GM18870 (cell line): ENCODE measurements at regions not wholly inside any gene's neighbourhood (a gene's known extent, or its start where the extent isn't known, plus 50 kb on each side); places are given as distances from the start of the nearest gene placed in this dataset.
"Not testable (repeated sequence)": the region's sequence is repeated elsewhere in the genome, so short reads cannot be mapped to it uniquely, and the experiment has no call there.

Experiments used
- ATAC-seq: cut with Tn5 transposase; IDR thresholded peaks from one replicate; pipeline ENCODE4 v1.9.1; 2021; ENCODE audit warnings: moderate library complexity; ENCODE audit not compliant: unreplicated experiment

GRCh38 chr2:18957909-18958308, 368.5 kb upstream of the NT5C1B start:
- ATAC-seq: no peak

- ATAC-seq: no peak
Measured at GRCh38 chr2:18950361-18950851, 361.0 kb upstream of the NT5C1B start.

GRCh38 chr2:18949871-18950270, 360.5 kb upstream of the NT5C1B start:
- ATAC-seq: no peak

GRCh38 chr2:18940184-18940583, 350.8 kb upstream of the NT5C1B start:
- ATAC-seq: peak; percentile 84

- not testable (repeated sequence) for ATAC-seq
Measured at GRCh38 chr2:18939740-18940139, 350.4 kb upstream of the NT5C1B start.

- no peak for ATAC-seq
Measured at GRCh38 chr2:18934886-18935285, 345.5 kb upstream of the NT5C1B start.

- ATAC-seq: no peak
Measured at GRCh38 chr2:18932853-18933252, 343.5 kb upstream of the NT5C1B start.

- ATAC-seq: no peak
Measured at GRCh38 chr2:18930971-18931370, 341.6 kb upstream of the NT5C1B start.

GRCh38 chr2:18927525-18928232, 338.3 kb upstream of the NT5C1B start:
- ATAC-seq: no peak

- ATAC-seq: no peak
Measured at GRCh38 chr2:18926631-18927524, 337.5 kb upstream of the NT5C1B start.

- ATAC-seq: no peak
Measured at GRCh38 chr2:18925296-18925695, 335.9 kb upstream of the NT5C1B start.

- no peak for ATAC-seq
Measured at GRCh38 chr2:18924886-18925285, 335.5 kb upstream of the NT5C1B start.

GRCh38 chr2:18924386-18924785, 335.0 kb upstream of the NT5C1B start:
- ATAC-seq: no peak

- no peak for ATAC-seq
Measured at GRCh38 chr2:18922276-18922675, 332.9 kb upstream of the NT5C1B start.

- no peak for ATAC-seq
Measured at GRCh38 chr2:18918280-18918679, 328.9 kb upstream of the NT5C1B start.

GRCh38 chr2:18915227-18915626, 325.9 kb upstream of the NT5C1B start:
- ATAC-seq: no peak

GRCh38 chr2:18913512-18913911, 324.1 kb upstream of the NT5C1B start:
- no peak for ATAC-seq

GRCh38 chr2:18912225-18912888, 323.0 kb upstream of the NT5C1B start:
- ATAC-seq: no peak

GRCh38 chr2:18911416-18911815, 322.0 kb upstream of the NT5C1B start:
- no peak for ATAC-seq

GRCh38 chr2:18910843-18911242, 321.5 kb upstream of the NT5C1B start:
- ATAC-seq: no peak

GRCh38 chr2:18907937-18908336, 318.6 kb upstream of the NT5C1B start:
- ATAC-seq: no peak
